GM06990 (cell line): ENCODE measurements at regions not wholly inside any gene's neighbourhood (a gene's known extent, or its start where the extent isn't known, plus 50 kb on each side); places are given as distances from the start of the nearest gene placed in this dataset.

Experiments
- DNase-seq: peaks from one replicate; pipeline ENCODE4 v3.0.0-alpha.2; 2011; ENCODE audit not compliant: insufficient read length; ENCODE audit errors: extremely low read depth
- H3K27me3 ChIP-seq: replicated peaks from 2 replicates; pipeline ENCODE4 v1.6.0; 2011; ENCODE audit warnings: low read length; ENCODE audit not compliant: control insufficient read depth, insufficient read depth
- H3K36me3 ChIP-seq: 2 replicates; pipeline ENCODE4 v1.5.1; 2011; ENCODE audit warnings: low read length; ENCODE audit not compliant: control insufficient read depth, insufficient read depth
- H3K4me3 ChIP-seq: replicated peaks from 2 replicates; pipeline ENCODE4 v1.5.1; 2011; ENCODE audit warnings: low read depth, mild to moderate bottlenecking, control low read depth, low read length
- CTCF ChIP-seq: IDR thresholded peaks from 2 replicates; pipeline ENCODE4 v1.5.1; 2011; ENCODE audit warnings: low read length, control low read depth, mild to moderate bottlenecking, inconsistent platforms; ENCODE audit not compliant: insufficient read depth, poor library complexity, severe bottlenecking

DNA sequence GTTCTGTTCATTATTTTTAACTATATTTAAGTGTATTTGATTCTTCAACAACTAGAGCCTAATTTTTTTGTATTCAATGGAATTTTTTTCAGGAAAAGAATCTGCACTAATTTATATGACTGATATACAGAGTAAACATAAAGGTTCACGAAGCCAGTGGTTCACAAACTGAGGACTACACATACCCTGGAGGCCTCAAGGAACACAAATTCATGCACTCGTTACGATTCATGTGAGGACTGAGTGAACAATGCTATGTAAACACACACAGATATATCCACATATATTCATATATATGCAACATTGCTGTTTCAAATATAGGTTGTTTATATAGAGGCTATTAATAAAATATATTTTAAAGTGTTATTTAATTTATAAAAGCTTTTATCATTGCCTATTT, 137.8 kb downstream of the PHLDA1 start:
- DNase-seq, result no peak
- no peaks in the 10 kb centered on the region for H3K36me3 ChIP-seq
- TF ChIP-seq CTCF, result no peak
- H3K4me3 ChIP-seq, result no peak overlapping the region
- H3K27me3 ChIP-seq, result no peaks in the 10 kb centered on the region

DNA sequence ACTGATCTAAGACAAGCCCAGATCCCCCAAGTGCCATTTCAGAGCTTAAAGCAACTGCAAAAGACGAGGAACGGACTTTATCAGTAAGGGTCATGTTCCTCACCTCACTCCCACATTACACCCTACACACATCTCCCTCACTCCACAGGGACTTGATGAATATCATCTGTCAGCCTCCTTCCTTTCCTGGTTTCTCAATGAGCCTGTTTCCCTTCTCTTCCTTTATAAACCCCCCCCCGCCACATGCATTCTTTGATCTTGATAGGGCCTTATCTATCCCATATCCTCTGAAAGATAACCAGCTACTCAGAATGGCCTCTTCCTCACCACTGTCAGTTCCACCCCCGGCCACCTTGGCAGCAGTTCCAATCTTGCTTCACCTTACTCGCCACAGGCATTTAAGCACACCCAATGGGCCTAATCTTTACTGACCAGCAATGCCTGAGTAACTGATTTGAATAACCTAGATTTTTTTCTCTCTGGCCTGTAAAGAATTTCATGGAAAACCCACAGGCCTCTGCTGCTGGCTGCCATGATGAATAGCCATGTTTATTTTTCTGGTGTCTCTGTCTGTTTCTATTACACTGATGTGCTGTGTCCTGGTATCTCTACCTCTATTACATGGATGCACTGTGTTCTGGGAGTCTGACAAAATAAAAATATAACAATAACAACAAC, 138.7 kb downstream of the PHLDA1 start:
- DNase-seq, result no peak

DNA sequence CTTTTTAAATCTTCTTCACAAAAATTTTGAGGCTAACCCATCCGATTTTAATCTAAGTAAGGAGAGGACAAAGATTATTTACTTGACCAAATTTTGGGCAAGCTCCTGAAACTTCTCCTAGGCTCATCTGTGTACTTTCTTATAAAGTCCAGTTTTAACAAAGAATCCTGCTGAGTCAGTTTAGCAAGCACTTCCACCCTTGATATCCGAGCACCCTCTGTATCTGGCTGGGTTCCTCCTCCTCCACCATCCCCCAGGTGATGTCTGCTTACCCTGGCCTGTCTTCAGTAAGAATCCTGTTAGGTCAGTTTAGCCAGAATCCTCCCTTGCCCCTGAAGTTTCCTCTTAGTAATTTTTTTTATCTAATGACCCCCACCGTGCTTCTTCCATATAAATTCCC, 140.5 kb downstream of the PHLDA1 start:
- TF ChIP-seq CTCF, result no peak
- no peaks in the 10 kb centered on the region for H3K36me3 ChIP-seq
- no peak for DNase-seq

More for the DNA sequence above, 138.7 kb downstream of the PHLDA1 start:
- Histone ChIP-seq H3K36me3 (no peaks in the 10 kb centered on the region), H3K27me3 (no peaks in the 10 kb centered on the region), H3K4me3 (no peak overlapping the region)
- TF ChIP-seq CTCF, result no peak

DNA sequence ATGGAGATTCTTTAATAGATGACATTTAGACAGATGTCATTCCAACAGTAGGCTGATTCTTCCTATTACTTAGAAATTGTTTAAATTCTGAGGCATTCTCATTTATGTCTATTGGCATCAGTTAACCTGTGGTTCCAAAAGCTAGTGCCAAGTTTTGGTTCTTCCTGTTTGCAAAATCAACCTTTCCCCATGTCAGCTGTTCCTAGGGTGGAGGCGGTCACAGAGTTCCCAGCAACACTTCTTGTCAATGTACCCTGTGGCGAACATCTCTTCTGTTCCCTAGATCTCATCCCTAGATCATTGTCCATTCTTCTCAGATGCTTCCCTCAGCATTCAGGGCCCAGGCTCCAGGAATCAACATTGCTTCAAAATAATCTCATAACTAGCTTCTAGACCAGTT, 140.9 kb downstream of the PHLDA1 start:
- DNase-seq, result no peak
- no peak overlapping the region for H3K4me3 ChIP-seq

More for the DNA sequence above, 140.5 kb downstream of the PHLDA1 start:
- no peak overlapping the region for H3K4me3 ChIP-seq
- no peaks in the 10 kb centered on the region for H3K27me3 ChIP-seq

GRCh38 chr12:75890141-75890540, 141.4 kb downstream of the PHLDA1 start:
- no peak for TF ChIP-seq CTCF
- no peaks in the 10 kb centered on the region for H3K27me3 ChIP-seq
- DNase-seq, result no peak
- H3K36me3 ChIP-seq, result no peaks in the 10 kb centered on the region
- H3K4me3 ChIP-seq, result no peak overlapping the region

More for the DNA sequence above, 140.9 kb downstream of the PHLDA1 start:
- no peaks in the 10 kb centered on the region for H3K36me3 ChIP-seq
- no peak for TF ChIP-seq CTCF
- no peaks in the 10 kb centered on the region for H3K27me3 ChIP-seq
